GM18520 (cell line): ENCODE measurements at regions not wholly inside any gene's neighbourhood (a gene's known extent, or its start where the extent isn't known, plus 50 kb on each side); places are given as distances from the start of the nearest gene placed in this dataset.
"Not testable (repeated sequence)": the region's sequence is repeated elsewhere in the genome, so short reads cannot be mapped to it uniquely, and the experiment has no call there.

ENCODE experiments used
- ATAC-seq: cut with Tn5 transposase; IDR thresholded peaks from one replicate; pipeline ENCODE4 v1.9.1; 2021; ENCODE audit not compliant: unreplicated experiment

- ATAC-seq, result no peak
Measured at GRCh38 chr12:128033473-128033872, 233.5 kb upstream of the TMEM132C start.

GRCh38 chr12:128040971-128041370 is 226.0 kb upstream of the TMEM132C start:
- ATAC-seq, result no peak

GRCh38 chr12:128042283-128042682 is 224.7 kb upstream of the TMEM132C start:
- not testable (repeated sequence) for ATAC-seq

- ATAC-seq, result no peak
Measured at GRCh38 chr12:128042825-128043224, 224.1 kb upstream of the TMEM132C start.

GRCh38 chr12:128043317-128043716 is 223.7 kb upstream of the TMEM132C start:
- ATAC-seq, result no peak

GRCh38 chr12:128047266-128048060 is 219.5 kb upstream of the TMEM132C start:
- ATAC-seq, result no peak

GRCh38 chr12:128052331-128052730 is 214.6 kb upstream of the TMEM132C start:
- no peak for ATAC-seq

GRCh38 chr12:128052777-128053176 is 214.2 kb upstream of the TMEM132C start:
- ATAC-seq, result no peak

- ATAC-seq, result no peak
Measured at GRCh38 chr12:128055567-128055966, 211.4 kb upstream of the TMEM132C start.

- ATAC-seq, result no peak
Measured at GRCh38 chr12:128056136-128056801, 210.7 kb upstream of the TMEM132C start.

- ATAC-seq, result no peak
Measured at GRCh38 chr12:128057586-128057985, 209.4 kb upstream of the TMEM132C start.

GRCh38 chr12:128059621-128060370 is 207.2 kb upstream of the TMEM132C start:
- ATAC-seq, result no peak

- ATAC-seq, result no peak
Measured at GRCh38 chr12:128068211-128068610, 198.8 kb upstream of the TMEM132C start.

GRCh38 chr12:128069359-128069997 is 197.5 kb upstream of the TMEM132C start:
- ATAC-seq, result no peak

GRCh38 chr12:128073937-128074336 is 193.0 kb upstream of the TMEM132C start:
- ATAC-seq, result no peak

- ATAC-seq, result no peak
Measured at GRCh38 chr12:128075332-128075731, 191.6 kb upstream of the TMEM132C start.

GRCh38 chr12:128076188-128076587 is 190.8 kb upstream of the TMEM132C start:
- ATAC-seq, result no peak

- ATAC-seq, result no peak
Measured at GRCh38 chr12:128077211-128077916, 189.6 kb upstream of the TMEM132C start.

GRCh38 chr12:128077917-128078298 is 189.1 kb upstream of the TMEM132C start:
- no peak for ATAC-seq

- ATAC-seq, result no peak
Measured at GRCh38 chr12:128078301-128078971, 188.5 kb upstream of the TMEM132C start.
